ENCODE measurements at regions not wholly inside any gene's neighbourhood (a gene's known extent, or its start where the extent isn't known, plus 50 kb on each side); places are given as distances from the start of the nearest gene placed in this dataset.

DNA sequence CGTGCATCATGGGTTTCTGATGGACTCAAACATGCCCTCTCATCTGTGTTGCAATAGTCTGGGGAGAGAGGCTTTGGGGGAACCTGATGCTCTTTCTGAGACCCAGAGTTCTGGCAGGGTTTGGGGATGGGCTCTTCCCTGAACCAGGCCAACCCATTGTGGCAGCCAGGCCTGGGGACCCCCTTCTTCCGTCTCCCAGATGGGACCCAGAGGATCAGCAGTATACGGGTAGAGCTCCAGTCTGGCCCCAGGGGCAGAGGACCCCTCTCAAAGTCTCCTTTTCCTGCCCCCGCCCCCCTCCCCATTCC lies 333.7 kb downstream of the DYSF start:
- DNase-seq = no peak

DNA sequence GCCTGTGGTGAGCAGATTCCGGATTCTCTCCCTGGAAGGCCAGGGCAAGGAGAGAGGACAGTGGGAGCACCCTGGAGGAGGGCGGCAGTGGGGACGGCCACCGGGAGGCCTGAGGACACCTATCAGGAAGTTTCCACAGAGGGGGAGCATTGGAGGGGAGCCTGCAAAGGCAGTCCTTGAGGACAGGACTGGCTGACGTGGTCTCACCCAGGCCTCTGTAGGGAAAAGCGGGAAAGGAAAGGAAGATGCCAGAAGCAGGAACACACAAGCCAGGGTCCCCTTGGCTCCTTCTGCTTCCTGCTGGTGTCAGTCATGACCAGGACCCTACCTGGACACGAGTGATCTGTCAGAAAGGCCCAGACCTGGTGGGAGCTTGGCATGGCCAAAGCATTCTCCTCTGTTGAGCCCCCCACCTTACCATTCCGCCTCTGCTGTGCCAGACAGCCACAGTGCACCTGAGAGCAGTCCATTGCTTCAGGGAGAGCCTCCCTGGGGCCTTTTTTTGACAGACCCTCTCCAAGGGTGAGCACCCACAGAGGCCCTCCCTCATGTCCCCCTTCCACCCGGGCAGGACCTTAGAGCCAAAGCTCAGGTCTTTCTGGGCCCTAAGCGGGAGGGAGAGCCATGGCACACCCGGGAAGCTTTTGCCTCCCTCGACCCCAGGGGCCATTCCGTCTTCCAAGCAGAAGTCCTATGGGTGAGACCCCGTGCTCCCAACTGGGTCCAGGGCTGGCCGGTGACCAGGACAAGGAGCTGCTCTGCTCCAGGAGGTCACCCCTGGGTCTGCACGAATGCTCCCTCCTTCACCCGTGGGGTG lies 333.1 kb downstream of the DYSF start:
- DNase-seq = no peak

- no peak for DNase-seq
Observed at GRCh38 chr2:71785516-71785981, 332.2 kb downstream of the DYSF start.

DNA sequence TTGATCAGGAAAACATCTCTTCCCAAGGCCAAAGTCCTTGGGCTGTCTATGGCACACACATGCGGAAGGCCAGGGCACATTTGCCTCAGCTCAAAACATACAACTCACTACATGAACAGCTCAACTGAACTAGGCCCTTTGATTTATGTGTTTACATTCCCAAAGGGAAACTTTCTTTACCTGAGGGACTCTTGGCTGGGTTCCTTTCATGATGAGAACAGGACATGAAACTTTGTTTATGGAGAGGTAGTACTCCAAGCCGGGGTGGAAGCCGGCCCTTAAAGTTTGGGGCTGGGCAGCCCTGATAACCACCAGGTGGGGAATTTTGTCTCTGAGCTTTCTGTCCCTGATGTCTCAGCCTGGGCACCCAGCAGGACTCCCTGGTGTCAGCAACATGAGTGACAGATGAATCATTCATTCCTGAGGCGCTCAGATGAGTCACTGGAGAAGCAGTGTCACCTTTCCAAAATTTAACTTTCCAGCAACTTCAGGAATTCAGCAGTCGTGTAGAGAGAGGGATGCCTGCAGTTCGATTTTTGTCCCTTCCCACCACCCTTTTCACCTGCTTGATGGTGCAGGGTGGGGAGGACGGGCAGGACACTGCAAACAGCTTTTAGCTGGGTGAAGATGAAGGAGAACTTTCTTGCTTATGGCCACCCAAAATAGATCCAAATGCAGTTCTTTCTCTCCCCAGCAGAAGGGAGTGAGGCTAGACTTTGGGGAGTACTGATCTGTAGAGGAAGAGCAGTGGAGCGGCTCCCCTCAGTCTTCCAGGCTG lies 331.6 kb downstream of the DYSF start:
- no peak for DNase-seq

- DNase-seq = no peak
Observed at GRCh38 chr2:71783815-71784214, 330.5 kb downstream of the DYSF start.

GRCh38 chr2:71783215-71783614 lies 329.9 kb downstream of the DYSF start:
- DNase-seq = no peak

DNA sequence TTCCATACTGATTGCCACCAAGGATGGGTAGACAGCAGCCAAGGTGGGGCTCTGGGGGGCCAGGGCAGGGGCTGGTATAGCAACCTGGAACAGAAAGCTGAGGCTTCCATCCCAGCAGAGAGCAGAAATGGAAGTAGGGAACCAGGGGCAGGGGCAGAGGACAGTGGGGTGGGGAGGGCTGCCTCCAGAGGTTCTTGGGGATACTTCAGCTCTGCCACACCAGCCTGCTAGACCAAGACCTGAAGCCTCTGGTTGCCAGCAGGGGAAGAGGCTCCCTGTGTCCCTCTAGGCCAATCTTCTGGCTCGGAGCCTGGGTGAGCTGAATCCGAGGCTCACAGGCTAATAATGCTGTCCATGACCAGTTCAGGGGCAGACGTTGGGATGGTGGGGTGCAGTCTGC lies 329.0 kb downstream of the DYSF start:
- DNase-seq = no peak

DNA sequence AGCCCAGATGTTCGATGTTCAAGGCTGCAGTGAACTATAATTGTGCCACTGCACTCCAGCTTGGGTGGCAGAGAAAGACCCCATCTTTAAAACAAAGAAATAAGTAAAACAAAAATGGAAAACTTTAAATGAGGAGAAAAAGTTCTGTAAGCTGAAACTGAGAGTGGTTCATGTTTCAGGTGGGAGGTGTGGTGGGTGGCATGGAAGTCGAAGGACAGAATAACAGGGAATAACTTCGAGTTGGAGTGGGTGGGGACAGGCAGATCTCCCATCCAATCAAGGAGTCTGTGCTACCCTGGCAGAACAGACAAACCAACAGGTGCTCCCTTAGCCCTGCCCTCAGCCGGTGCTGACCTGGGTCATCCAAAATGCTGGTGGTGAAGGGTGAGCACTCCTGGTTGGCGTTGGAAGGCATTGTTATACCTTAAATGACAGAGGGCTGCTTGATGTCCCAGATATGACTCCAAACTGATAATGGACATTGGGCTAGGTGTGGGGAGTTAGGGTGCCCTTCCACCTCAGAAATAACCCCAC lies 328.4 kb downstream of the DYSF start:
- no peak for DNase-seq

DNA sequence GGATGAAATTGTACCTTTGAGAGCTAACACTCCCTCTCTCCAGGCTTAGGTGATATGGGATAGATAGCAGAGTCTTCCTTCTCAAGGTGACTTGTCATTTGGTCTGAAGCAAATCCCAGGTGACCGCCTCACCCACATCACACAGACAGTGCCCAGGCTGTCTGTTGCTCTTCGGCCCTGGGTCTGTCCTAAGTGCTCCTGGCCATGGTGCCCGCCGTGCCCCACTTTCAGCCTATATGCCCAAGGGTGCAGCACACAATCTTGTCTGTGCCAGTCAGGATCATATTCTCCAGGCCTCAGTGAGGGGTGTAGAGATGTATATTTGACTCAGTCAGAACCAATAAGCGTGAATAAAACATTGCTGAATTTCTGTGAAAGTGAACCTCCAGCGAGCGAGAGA lies 326.8 kb downstream of the DYSF start:
- no peak for DNase-seq

DNA sequence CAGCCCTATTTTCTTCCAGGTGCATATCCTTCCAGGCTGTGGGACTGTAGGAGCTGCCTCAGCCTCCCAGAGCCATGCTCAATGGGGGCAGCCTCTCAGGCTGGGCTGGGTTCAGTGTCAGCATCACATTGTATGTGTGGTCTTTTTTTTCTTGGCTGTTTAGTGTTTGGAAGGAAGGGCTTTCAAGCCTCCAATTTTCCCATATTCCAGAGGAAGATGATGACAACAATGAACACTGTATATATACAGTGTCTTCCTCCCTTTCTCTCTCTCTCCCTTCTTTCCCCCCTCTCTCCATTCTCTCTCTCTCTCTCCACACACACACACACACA lies 326.4 kb downstream of the DYSF start:
- no peak for DNase-seq

- DNase-seq = no peak
Observed at GRCh38 chr2:71778936-71779773, 325.8 kb downstream of the DYSF start.

DNA sequence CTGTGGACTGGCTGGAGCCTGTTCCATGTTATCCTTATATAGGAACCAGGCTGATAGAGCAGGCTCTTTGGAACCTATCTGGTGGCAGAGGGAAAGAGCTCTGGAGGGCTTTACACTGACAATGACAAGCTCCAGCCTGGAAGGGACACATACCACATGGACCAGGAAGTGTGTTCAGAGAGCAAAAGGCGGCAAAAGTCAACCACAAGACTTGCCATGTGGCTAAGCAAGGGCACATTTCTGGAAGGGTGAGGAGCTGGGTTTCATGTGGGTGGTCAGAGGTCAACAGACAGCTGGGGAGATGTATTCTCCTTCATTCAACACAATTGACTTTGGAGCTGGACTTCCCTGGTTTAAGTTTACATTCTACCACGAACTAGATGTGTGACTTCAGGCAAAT lies 325.2 kb downstream of the DYSF start:
- DNase-seq = no peak

DNA sequence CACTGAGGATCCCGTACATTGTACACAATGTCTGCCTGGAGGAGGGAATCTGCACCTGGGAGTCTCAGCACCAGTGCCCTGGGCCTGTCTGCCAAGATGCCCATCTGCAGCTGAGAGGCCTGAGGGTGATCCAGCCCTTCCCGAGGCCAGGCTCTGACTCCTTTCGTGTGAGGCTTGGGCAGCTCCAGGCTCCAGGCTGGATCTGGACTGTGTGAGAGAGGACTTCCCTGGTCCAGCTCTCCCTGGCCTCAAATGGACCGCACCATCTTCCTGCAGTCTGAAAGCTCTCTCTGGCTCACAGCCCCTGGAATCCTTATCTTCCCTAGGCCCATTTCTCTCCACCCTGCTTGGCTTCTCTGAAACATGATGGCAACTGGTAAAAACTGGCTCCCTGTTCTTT lies 324.6 kb downstream of the DYSF start:
- no peak for DNase-seq

- no peak for DNase-seq
Observed at GRCh38 chr2:71776227-71776626, 322.9 kb downstream of the DYSF start.

DNA sequence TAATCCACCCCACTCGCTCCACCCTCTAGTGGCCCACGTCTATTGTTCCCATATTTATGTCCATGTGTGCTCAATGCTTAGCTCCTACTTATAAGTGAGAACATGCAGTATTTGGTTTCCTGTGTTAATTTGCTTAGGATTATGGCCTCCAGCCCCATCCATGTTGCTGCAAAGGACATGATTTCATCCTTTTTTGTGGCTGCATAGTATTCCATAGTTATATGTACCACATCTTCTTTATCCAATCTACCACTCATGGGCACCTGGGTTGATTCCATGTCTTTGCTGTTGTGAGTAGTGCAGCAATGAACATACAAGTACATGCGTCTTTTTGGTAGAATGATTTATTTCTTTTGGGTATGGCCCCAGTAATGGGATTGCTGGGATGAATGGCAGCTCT lies 319.9 kb downstream of the DYSF start:
- DNase-seq = no peak

DNA sequence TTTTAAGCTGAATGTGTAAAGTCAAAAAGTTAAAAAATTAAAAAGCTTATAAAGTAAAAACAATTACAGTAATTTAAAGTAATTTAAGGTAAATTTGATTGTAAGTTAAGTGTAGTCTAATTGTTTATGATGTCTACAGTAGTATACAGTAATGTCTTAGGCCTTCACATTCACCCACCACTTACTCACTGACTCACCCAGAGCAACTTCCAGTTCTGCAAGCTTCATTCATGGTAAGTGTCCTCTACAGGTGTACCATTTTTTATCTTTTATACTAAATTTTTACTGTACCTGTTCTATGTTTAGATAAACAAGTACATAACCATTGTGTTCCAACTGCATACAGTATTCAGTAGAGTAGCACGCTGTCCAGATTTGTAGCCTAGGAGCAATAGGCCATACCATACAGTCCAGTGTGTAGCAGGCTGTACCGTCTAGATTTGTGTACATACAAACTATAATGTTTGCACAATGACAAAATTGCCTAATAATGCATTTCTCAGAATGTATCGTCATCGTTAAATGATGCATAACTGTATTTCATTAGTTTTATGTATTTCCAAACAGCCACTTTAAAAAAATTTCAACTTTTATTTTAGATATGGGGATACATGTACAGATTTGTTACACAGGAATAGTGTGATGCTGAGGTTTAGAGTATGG lies 319.3 kb downstream of the DYSF start:
- no peak for DNase-seq

DNA sequence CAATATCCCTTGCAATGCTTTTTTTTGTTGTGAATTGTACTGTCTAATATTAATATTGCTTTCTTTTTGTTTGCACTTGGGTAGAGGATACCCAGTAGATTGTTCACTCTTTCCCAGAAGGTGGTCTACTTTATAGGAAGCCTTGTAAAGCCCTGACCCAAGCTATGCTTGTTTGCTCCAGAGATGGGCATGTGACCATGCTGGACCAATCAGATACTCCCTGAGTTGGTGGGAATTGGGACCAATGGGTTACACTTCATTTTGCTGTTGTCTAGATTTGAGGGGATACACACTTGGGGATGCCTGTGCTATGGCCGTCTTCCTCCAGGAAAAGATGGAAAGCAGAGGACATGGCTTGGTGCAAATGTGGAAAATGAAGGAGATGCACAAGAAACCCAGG lies 314.3 kb downstream of the DYSF start:
- no peak for DNase-seq

DNA sequence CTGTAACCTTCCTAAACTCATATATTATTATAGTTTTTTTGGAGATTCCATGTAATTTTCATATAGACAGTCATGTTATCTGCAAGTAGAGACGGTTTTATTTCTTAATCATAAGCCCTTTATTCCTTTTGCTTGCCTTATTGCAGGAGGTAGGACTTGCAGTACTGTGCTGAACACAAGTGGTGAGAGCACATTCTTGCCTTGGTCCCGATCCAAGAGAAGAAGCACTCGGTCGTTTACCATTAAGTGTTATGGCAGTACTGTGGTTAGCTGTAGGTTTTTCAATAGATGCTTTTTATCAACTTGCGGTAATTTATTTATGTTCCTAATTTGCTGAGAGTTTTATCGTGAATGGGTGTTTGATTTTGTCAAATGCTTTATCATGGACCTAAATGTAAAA lies 305.7 kb downstream of the DYSF start:
- DNase-seq = no peak

GRCh38 chr2:71757351-71757750 lies 304.0 kb downstream of the DYSF start:
- no peak for DNase-seq

DNA sequence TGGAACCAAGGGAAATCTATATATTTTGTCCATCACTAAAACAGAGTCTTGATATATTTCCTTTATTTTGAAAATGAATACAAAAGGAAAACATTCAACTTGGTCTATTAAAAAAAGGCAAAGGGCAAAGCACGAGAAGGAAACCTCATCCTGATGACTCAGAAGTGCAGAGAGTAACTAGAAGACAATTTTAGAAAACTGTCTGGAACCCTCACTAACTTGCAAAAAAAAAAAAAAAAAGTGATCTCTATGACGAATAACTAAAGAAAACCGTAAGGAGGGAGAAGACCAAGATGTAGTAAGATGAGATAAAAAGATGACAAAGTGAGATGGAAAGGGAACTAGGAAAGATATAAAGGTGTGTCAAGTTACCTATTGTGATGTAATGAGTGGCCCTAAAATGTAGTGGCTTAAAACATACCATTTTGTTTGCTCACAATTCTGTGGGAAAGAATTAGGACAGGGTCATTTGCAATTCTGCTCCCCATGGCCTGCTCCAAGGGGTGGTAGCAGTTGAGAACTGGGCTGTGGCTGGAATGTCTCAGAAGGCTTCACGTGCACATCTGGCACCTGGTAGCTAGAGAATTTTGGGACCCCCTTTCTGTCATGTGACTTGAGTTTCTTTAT lies 303.0 kb downstream of the DYSF start:
- DNase-seq = no peak

DNA sequence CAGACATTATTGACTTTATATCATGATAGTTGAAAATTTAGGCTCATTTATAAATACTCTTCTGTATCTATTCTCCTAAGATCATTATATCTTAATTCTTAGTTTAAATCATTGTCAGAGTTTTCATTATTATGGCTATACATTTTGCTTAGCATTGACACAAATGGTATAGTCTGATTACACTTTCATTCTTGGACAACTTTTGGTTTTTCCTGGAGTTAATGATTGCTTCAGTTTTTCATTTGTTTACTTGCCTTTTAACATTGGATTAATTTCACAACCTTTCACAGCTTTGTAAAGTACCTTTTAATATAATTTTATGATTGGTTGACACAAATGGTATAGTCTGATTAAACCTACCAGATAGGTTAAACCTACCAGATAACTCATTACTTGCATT lies 298.2 kb downstream of the DYSF start:
- no peak for DNase-seq

DNA sequence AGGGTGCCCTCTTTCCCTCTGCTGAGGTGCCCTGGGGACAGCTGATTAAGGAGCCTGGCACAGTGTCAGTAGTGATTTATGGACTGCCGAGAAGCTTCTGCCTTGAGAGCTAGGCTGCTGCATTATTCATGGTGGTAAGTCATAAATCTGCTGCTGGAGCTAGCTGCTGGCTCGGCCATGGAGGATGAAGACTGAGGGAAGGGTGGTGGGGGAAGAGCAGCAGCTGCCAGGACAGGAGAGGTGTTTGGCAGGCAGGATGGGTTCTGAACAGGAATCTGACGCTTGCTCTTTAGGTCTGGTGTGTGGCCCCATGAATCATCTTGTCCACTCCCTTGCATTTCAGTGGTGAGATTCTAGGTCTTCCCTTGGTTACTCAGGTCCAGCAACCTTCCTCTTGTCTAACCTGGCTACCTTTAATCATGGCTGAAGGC lies 296.3 kb downstream of the DYSF start:
- DNase-seq = no peak

Data from inflammatory macrophage treated with lipopolysaccharide for 4 hours (primary cell).